H9 (cell line): ENCODE measurements at regions not wholly inside any gene's neighbourhood (a gene's known extent, or its start where the extent isn't known, plus 50 kb on each side); places are given as distances from the start of the nearest gene placed in this dataset.

Experiments used
- DNase-seq: peaks from one replicate; pipeline ENCODE4 v3.0.0-alpha.2; 2017
- H2AFZ ChIP-seq: one replicate; pipeline ENCODE4 v1.6.1; 2013; ENCODE audit warnings: mild to moderate bottlenecking, low read length, control low read depth, moderate library complexity
- H2AK5ac ChIP-seq: 2 replicates; pipeline ENCODE4 v1.6.1; 2013; ENCODE audit warnings: low read length, control low read depth, mixed read lengths; ENCODE audit not compliant: insufficient read length
- H2BK120ac ChIP-seq: one replicate; pipeline ENCODE4 v1.6.1; 2013; ENCODE audit warnings: low read depth, mild to moderate bottlenecking, low read length, control low read depth, inconsistent platforms; ENCODE audit not compliant: poor library complexity, severe bottlenecking
- H2BK12ac ChIP-seq: 2 replicates; pipeline ENCODE4 v1.6.1; 2013; ENCODE audit warnings: low read length, control low read depth, mixed read lengths, low read depth; ENCODE audit not compliant: insufficient read length
- H2BK15ac ChIP-seq: 2 replicates; pipeline ENCODE4 v1.6.1; 2013; ENCODE audit warnings: low read depth, low read length, control low read depth
- H2BK20ac ChIP-seq: one replicate; pipeline ENCODE4 v1.6.1; 2013; ENCODE audit warnings: low read depth, mild to moderate bottlenecking, low read length, control low read depth, inconsistent platforms; ENCODE audit not compliant: poor library complexity, severe bottlenecking
- H2BK5ac ChIP-seq: 2 replicates; pipeline ENCODE4 v1.6.1; 2013; ENCODE audit warnings: low read length, control low read depth, mixed read lengths; ENCODE audit not compliant: insufficient read length
- H3K14ac ChIP-seq: 2 replicates; pipeline ENCODE4 v1.6.1; 2013; ENCODE audit warnings: low read length, control low read depth; ENCODE audit not compliant: insufficient read depth
- H3K18ac ChIP-seq: 2 replicates; pipeline ENCODE4 v1.6.1; 2013; ENCODE audit warnings: low read depth, mild to moderate bottlenecking, mixed read lengths, low read length, control low read depth; ENCODE audit not compliant: insufficient read length
- H3K23ac ChIP-seq: 2 replicates; pipeline ENCODE4 v1.6.1; 2013; ENCODE audit warnings: low read length, control low read depth, mixed read lengths, low read depth; ENCODE audit not compliant: insufficient read length
- H3K23me2 ChIP-seq: 2 replicates; pipeline ENCODE4 v1.6.1; 2013; ENCODE audit warnings: low read depth, mild to moderate bottlenecking, mixed read lengths, low read length, control low read depth; ENCODE audit not compliant: insufficient read length, poor library complexity, severe bottlenecking
- H3K27ac ChIP-seq: 2 replicates; pipeline ENCODE4 v1.5.1; 2013; ENCODE audit warnings: low read length, control low read depth, mixed read lengths, low read depth; ENCODE audit not compliant: insufficient read length
- H3K27me3 ChIP-seq: 2 replicates; pipeline ENCODE4 v1.6.1; 2013; ENCODE audit warnings: low read length, control low read depth, inconsistent platforms; ENCODE audit not compliant: insufficient read depth
- H3K4ac ChIP-seq: 2 replicates; pipeline ENCODE4 v1.6.1; 2013; ENCODE audit warnings: low read depth, mild to moderate bottlenecking, control low read depth, inconsistent platforms, low read length, moderate library complexity
- H3K4me1 ChIP-seq: 2 replicates; pipeline ENCODE4 v1.6.1; 2013; ENCODE audit warnings: low read length, control low read depth, inconsistent platforms; ENCODE audit not compliant: insufficient read depth
- H3K4me2 ChIP-seq: 2 replicates; pipeline ENCODE4 v1.6.1; 2013; ENCODE audit warnings: low read length, control low read depth, mixed read lengths; ENCODE audit not compliant: insufficient read length, insufficient read depth
- H3K56ac ChIP-seq: 2 replicates; pipeline ENCODE4 v1.6.1; 2013; ENCODE audit warnings: low read depth, mild to moderate bottlenecking, mixed read lengths, low read length, control low read depth; ENCODE audit not compliant: insufficient read length
- H3K79me1 ChIP-seq: 2 replicates; pipeline ENCODE4 v1.6.1; 2013; ENCODE audit warnings: low read depth, mild to moderate bottlenecking, moderate library complexity, low read length, control low read depth, inconsistent platforms; ENCODE audit not compliant: insufficient read depth, poor library complexity, severe bottlenecking
- H3K79me2 ChIP-seq: 2 replicates; pipeline ENCODE4 v1.6.1; 2013; ENCODE audit warnings: low read length, control low read depth, inconsistent platforms; ENCODE audit not compliant: insufficient read depth
- H3K9ac ChIP-seq: 2 replicates; pipeline ENCODE4 v1.6.1; 2013; ENCODE audit warnings: low read length, control low read depth, mixed read lengths; ENCODE audit not compliant: insufficient read length; ENCODE audit errors: extremely low read depth
- H3K9me3 ChIP-seq: one replicate; pipeline ENCODE4 v1.6.1; 2013; ENCODE audit warnings: low read depth, low read length, inconsistent platforms; ENCODE audit not compliant: control insufficient read depth
- H3T11ph ChIP-seq: one replicate; pipeline ENCODE4 v1.6.1; 2013; ENCODE audit warnings: mild to moderate bottlenecking, low read length, control low read depth, inconsistent platforms
- H4K20me1 ChIP-seq: one replicate; pipeline ENCODE4 v1.6.1; 2013; ENCODE audit not compliant: control insufficient read depth, insufficient read length, insufficient read depth
- H4K5ac ChIP-seq: 2 replicates; pipeline ENCODE4 v1.6.1; 2013; ENCODE audit warnings: low read depth, mild to moderate bottlenecking, mixed read lengths, low read length, control low read depth; ENCODE audit not compliant: insufficient read length
- H4K8ac ChIP-seq: replicated peaks from 2 replicates; pipeline ENCODE4 v1.6.1; 2013; ENCODE audit warnings: low read length, control low read depth, mixed read lengths, low read depth; ENCODE audit not compliant: insufficient read length
- H4K91ac ChIP-seq: 2 replicates; pipeline ENCODE4 v1.6.1; 2013; ENCODE audit warnings: low read depth, mild to moderate bottlenecking, moderate library complexity, mixed read lengths, low read length, control low read depth; ENCODE audit not compliant: insufficient read length
- H3K27ac Mint-ChIP-seq, 3 experiments: 2 replicates in 2 of 3; 3 replicates in 1 of 3; pipeline ENCODE4 v1.8.0; 2020 to 2021; ENCODE audit warnings: mixed read lengths in 3 of 3, mild to moderate bottlenecking in 1 of 3, moderate library complexity in 1 of 3
- H3K27me3 Mint-ChIP-seq: 2 replicates; pipeline ENCODE4 v1.8.0; 2021; ENCODE audit warnings: low read depth, mild to moderate bottlenecking, moderate library complexity, mixed read lengths
- H3K36me3 Mint-ChIP-seq, 3 experiments: 2 replicates in 2 of 3; 3 replicates in 1 of 3; pipeline ENCODE4 v1.8.0; 2020 to 2021; ENCODE audit warnings: low read depth in 3 of 3, mixed read lengths in 3 of 3; ENCODE audit not compliant: insufficient read depth in 1 of 3
- H3K4me1 Mint-ChIP-seq, 2 experiments: 2 replicates each; pipeline ENCODE4 v1.8.0; 2020; ENCODE audit warnings: mixed read lengths in 2 of 2
- H3K4me3 Mint-ChIP-seq, 2 experiments: 2 replicates in 1 of 2; 3 replicates in 1 of 2; pipeline ENCODE4 v1.8.0; 2020 to 2021; ENCODE audit warnings: mild to moderate bottlenecking in 2 of 2, mixed read lengths in 2 of 2, moderate library complexity in 1 of 2
- H3K9me3 Mint-ChIP-seq, 2 experiments: 2 replicates in 1 of 2; 3 replicates in 1 of 2; pipeline ENCODE4 v1.8.0; 2020; ENCODE audit warnings: mild to moderate bottlenecking in 2 of 2, mixed read lengths in 2 of 2, moderate library complexity in 1 of 2
- WGBS: extraction: QIAGEN DNeasy Blood & Tissue Kit; methylation state at CpG from one replicate; pipeline ENCODE4 v1.1.7; 2013; ENCODE audit warnings: missing lambda C conversion rate, low lambda C conversion rate, mixed read lengths; ENCODE audit not compliant: insufficient read length; ENCODE audit errors: extremely low coverage; 5-methylcytosine and 5-hydroxymethylcytosine counted together
- TF ChIP-seq, protein P1 (sequence below): fragments of 200-600 bp; sonication (generic); conservative IDR thresholded peaks from 3 replicates; pipeline ENCODE4 v1.8.0; 2021; ENCODE audit warnings: antibody characterized with exemption, mild to moderate bottlenecking

DNA sequence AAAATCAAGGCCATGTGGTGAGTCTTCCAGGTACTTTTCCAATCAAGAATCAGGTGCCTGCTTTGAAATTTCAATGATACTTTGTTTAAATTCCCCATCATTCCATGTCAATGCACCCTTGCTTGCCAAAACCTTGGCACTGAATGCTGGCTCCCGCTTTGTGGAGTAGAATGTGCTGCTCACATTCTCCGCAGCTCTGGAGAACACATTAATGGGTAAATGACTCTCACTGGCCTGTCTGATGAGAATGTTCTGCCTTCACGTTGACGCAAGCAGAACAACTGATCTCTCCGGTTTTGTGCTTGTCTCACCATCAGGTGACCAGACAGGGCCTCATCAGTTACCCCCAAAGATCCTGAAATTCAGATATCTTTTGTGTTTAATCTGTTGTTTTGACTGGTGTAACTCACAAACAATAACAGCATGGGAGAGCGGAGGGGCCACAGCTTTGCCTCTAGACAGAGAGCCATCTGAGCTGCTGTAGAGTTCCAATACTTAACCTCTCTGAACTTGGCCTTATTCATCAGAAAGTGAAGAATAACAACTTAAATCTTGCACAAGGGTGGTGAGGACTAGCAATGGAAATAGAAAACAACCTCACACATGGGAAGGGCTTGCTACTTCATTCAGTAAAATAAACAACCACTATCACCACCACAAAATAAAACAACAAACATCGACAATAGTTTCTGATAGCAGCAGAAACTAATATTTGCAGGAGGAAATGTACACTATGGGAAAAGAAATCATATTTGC is 276.9 kb upstream of the IGFBP3 start:
- no peak overlapping the region for H3K56ac ChIP-seq
- H4K91ac ChIP-seq, result no peak overlapping the region
- H2BK120ac ChIP-seq, result no peak overlapping the region
- TF ChIP-seq, protein P1, sequence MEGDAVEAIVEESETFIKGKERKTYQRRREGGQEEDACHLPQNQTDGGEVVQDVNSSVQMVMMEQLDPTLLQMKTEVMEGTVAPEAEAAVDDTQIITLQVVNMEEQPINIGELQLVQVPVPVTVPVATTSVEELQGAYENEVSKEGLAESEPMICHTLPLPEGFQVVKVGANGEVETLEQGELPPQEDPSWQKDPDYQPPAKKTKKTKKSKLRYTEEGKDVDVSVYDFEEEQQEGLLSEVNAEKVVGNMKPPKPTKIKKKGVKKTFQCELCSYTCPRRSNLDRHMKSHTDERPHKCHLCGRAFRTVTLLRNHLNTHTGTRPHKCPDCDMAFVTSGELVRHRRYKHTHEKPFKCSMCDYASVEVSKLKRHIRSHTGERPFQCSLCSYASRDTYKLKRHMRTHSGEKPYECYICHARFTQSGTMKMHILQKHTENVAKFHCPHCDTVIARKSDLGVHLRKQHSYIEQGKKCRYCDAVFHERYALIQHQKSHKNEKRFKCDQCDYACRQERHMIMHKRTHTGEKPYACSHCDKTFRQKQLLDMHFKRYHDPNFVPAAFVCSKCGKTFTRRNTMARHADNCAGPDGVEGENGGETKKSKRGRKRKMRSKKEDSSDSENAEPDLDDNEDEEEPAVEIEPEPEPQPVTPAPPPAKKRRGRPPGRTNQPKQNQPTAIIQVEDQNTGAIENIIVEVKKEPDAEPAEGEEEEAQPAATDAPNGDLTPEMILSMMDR, result no peak
- H2BK12ac ChIP-seq, result no peak overlapping the region
- Mint-ChIP-seq H3K9me3 (no peaks in the 10 kb centered on the region; a peak in 1 of 5 replicates), H3K27me3 (no peaks in the 10 kb centered on the region), H3K4me3 (no peak overlapping the region), H3K36me3 (no peaks in the 10 kb centered on the region), H3K4me1 (peaks cover 0 to 2% of the 10 kb centered on the region in 2 experiments; a peak in 1 of 4 replicates), H3K27ac (no peak overlapping the region; a peak in 1 of 7 replicates)
- H3T11ph ChIP-seq, result no peak overlapping the region
- no peak overlapping the region for H2BK20ac ChIP-seq
- H3K23me2 ChIP-seq, result no peaks in the 10 kb centered on the region
- H3K79me1 ChIP-seq, result no peaks in the 10 kb centered on the region
- H4K5ac ChIP-seq, result no peak overlapping the region
- no peak overlapping the region for H3K18ac ChIP-seq
- WGBS, result no CpG with 5 or more reads among the region's 7 CpGs
- H3K9me3 ChIP-seq, result no peaks in the 10 kb centered on the region
- H2AFZ ChIP-seq, result no peak overlapping the region
- no peaks in the 10 kb centered on the region for H3K79me2 ChIP-seq
- H3K4me1 ChIP-seq, result no peaks in the 10 kb centered on the region
- no peak overlapping the region for H3K4ac ChIP-seq
- no peak overlapping the region for H2BK15ac ChIP-seq
- H3K4me2 ChIP-seq, result no peak overlapping the region
- DNase-seq, result no peak
- no peak overlapping the region for H2AK5ac ChIP-seq
- H3K27ac ChIP-seq, result no peak overlapping the region
- no peaks in the 10 kb centered on the region for H4K20me1 ChIP-seq
- no peak overlapping the region for H3K9ac ChIP-seq
- no peak overlapping the region for H2BK5ac ChIP-seq
- no peak overlapping the region for H4K8ac ChIP-seq
- no peak overlapping the region for H3K23ac ChIP-seq
- H3K14ac ChIP-seq, result no peak overlapping the region
- no peaks in the 10 kb centered on the region for H3K27me3 ChIP-seq
